Suprapubic skin (tissue), 4 donors: ENCODE measurements at regions not wholly inside any gene's neighbourhood (a gene's known extent, or its start where the extent isn't known, plus 50 kb on each side); places are given as distances from the start of the nearest gene placed in this dataset.

ENCODE experiments used
- CTCF ChIP-seq, 2 donors: fragments of 200-600 bp in 1 of 2; fragments of 450-650 bp in 1 of 2; sonication (generic) in 1 of 2; IDR thresholded peaks; one replicate each; pipeline ENCODE4 v1.5.1; 2016 to 2019; ENCODE audit warnings: antibody characterized with exemption in 2 of 2, mild to moderate bottlenecking in 1 of 2, moderate library complexity in 1 of 2
- EP300 ChIP-seq: sonication (generic); formaldehyde crosslinking; IDR thresholded peaks from one replicate; pipeline ENCODE4 v1.6.1; 2017; ENCODE audit warnings: antibody characterized with exemption
- POLR2A ChIP-seq, 2 donors: fragments of 450-650 bp; IDR thresholded peaks; one replicate each; pipeline ENCODE4 v1.6.1; 2017; ENCODE audit warnings: antibody characterized with exemption in 2 of 2, mild to moderate bottlenecking in 2 of 2, moderate library complexity in 2 of 2
- POLR2AphosphoS5 ChIP-seq, 3 donors: sonication (generic); formaldehyde crosslinking; IDR thresholded peaks; one replicate each; pipeline ENCODE4 v1.6.1; 2017; ENCODE audit warnings: antibody characterized with exemption in 3 of 3

- no peak for TF ChIP-seq EP300
- no peak for TF ChIP-seq CTCF (IDR thresholded peaks at IDR 0.05)
- TF ChIP-seq POLR2AphosphoS5 (IDR thresholded peaks at IDR 0.05) = no peak
- TF ChIP-seq POLR2A (IDR thresholded peaks at IDR 0.05) = no peak
Measured at GRCh38 chr6:66866801-66867200, 1159.8 kb upstream of the EYS start.
